HS-5 (cell line): ENCODE measurements at regions not wholly inside any gene's neighbourhood (a gene's known extent, or its start where the extent isn't known, plus 50 kb on each side); places are given as distances from the start of the nearest gene placed in this dataset.
"Not testable (repeated sequence)": the region's sequence is repeated elsewhere in the genome, so short reads cannot be mapped to it uniquely, and the experiment has no call there.

ENCODE experiments used
- DNase-seq: peaks from one replicate; pipeline ENCODE4 v3.0.0-alpha.2; 2012; ENCODE audit warnings: low read depth

- no peak for DNase-seq
These were observed 117.5 kb upstream of the MEIS1 start for GRCh38 chr2:66317268-66317890.

GRCh38 chr2:66306483-66306882, 128.4 kb upstream of the MEIS1 start:
- no peak for DNase-seq

- no peak for DNase-seq
These were observed 129.2 kb upstream of the MEIS1 start for GRCh38 chr2:66305718-66306117.

GRCh38 chr2:66303471-66303870, 131.5 kb upstream of the MEIS1 start:
- no peak for DNase-seq

GRCh38 chr2:66301767-66302140, 133.2 kb upstream of the MEIS1 start:
- no peak for DNase-seq

- no peak for DNase-seq
These were observed 133.7 kb upstream of the MEIS1 start for GRCh38 chr2:66301022-66301766.

- DNase-seq = no peak
These were observed 151.1 kb upstream of the MEIS1 start for GRCh38 chr2:66283787-66284186.

- DNase-seq = no peak
These were observed 152.9 kb upstream of the MEIS1 start for GRCh38 chr2:66281980-66282379.

- DNase-seq = no peak
These were observed 155.9 kb upstream of the MEIS1 start for GRCh38 chr2:66279024-66279423.

GRCh38 chr2:66275984-66276383, 158.9 kb upstream of the MEIS1 start:
- DNase-seq = no peak

- DNase-seq = no peak
These were observed 160.9 kb upstream of the MEIS1 start for GRCh38 chr2:66273933-66274490.

GRCh38 chr2:66272751-66273150, 162.2 kb upstream of the MEIS1 start:
- DNase-seq = no peak

- DNase-seq = no peak
These were observed 163.1 kb upstream of the MEIS1 start for GRCh38 chr2:66271777-66272176.

- no peak for DNase-seq
These were observed 164.7 kb upstream of the MEIS1 start for GRCh38 chr2:66270247-66270646.

GRCh38 chr2:66269166-66269565, 165.8 kb upstream of the MEIS1 start:
- DNase-seq = no peak

- no peak for DNase-seq
These were observed 166.2 kb upstream of the MEIS1 start for GRCh38 chr2:66268756-66269155.

GRCh38 chr2:66264354-66264753, 170.6 kb upstream of the MEIS1 start:
- no peak for DNase-seq

GRCh38 chr2:66255867-66256266, 179.1 kb upstream of the MEIS1 start:
- DNase-seq = no peak

GRCh38 chr2:66255136-66255535, 179.8 kb upstream of the MEIS1 start:
- no peak for DNase-seq

GRCh38 chr2:66253066-66253465, 181.9 kb upstream of the MEIS1 start:
- no peak for DNase-seq

- no peak for DNase-seq
These were observed 182.8 kb upstream of the MEIS1 start for GRCh38 chr2:66252109-66252508.

- DNase-seq = no peak
These were observed 183.4 kb upstream of the MEIS1 start for GRCh38 chr2:66251573-66251972.

- not testable (repeated sequence) for DNase-seq
These were observed 185.8 kb upstream of the MEIS1 start for GRCh38 chr2:66249089-66249488.

- DNase-seq = not testable (repeated sequence)
These were observed 191.1 kb upstream of the MEIS1 start for GRCh38 chr2:66243809-66244208.
